Prostate gland (tissue), 2 donors: ENCODE measurements at regions not wholly inside any gene's neighbourhood (a gene's known extent, or its start where the extent isn't known, plus 50 kb on each side); places are given as distances from the start of the nearest gene placed in this dataset.
"Not testable (repeated sequence)": the region's sequence is repeated elsewhere in the genome, so short reads cannot be mapped to it uniquely, and the experiment has no call there.

Experiments
- DNase-seq: peaks from one replicate; pipeline ENCODE4 v3.0.0-alpha.2; 2019; ENCODE audit warnings: low spot score
- H3K27ac ChIP-seq, 2 donors: fragments of 200-600 bp; sonication (generic); 2 replicates each; pipeline ENCODE4 v1.5.1; 2017 to 2019
- H3K27me3 ChIP-seq: fragments of 200-600 bp; sonication (generic); replicated peaks from 2 replicates; pipeline ENCODE4 v1.5.1; 2019; ENCODE audit not compliant: insufficient read depth
- H3K36me3 ChIP-seq, 2 donors: fragments of 200-600 bp; sonication (generic); 1 replicate in 1 of 2; 2 replicates in 1 of 2; pipeline versions ENCODE4 v1.5.1 to v1.8.1; 2017 to 2019
- H3K4me1 ChIP-seq: fragments of 200-600 bp; sonication (generic); replicated peaks from 2 replicates; pipeline ENCODE4 v1.5.1; 2019
- H3K4me3 ChIP-seq, 2 donors: fragments of 200-600 bp; sonication (generic); 2 replicates each; pipeline ENCODE4 v1.5.1; 2017 to 2019
- H3K9me3 ChIP-seq: fragments of 200-600 bp; sonication (generic); 2 replicates; pipeline ENCODE4 v1.5.1; 2017
- CTCF ChIP-seq, 4 experiments: fragments of 200-600 bp in 2 of 4; fragments of 450-650 bp in 2 of 4; sonication (generic) in 2 of 4; IDR thresholded peaks; 1 replicate in 3 of 4; 2 replicates in 1 of 4; pipeline ENCODE4 v1.5.1; 2016 to 2019; ENCODE audit warnings: antibody characterized with exemption in 4 of 4, mild to moderate bottlenecking in 2 of 4, moderate library complexity in 2 of 4
- POLR2A ChIP-seq: fragments of 450-650 bp; IDR thresholded peaks from one replicate; pipeline ENCODE4 v1.6.1; 2016; ENCODE audit warnings: antibody characterized with exemption, mild to moderate bottlenecking
- POLR2AphosphoS5 ChIP-seq: sonication (generic); formaldehyde crosslinking; IDR thresholded peaks from one replicate; pipeline ENCODE4 v1.6.1; 2017; ENCODE audit warnings: antibody characterized with exemption
- WGBS: methylation state at CpG from one replicate; pipeline ENCODE4 v1.1.5; 2018; 5-methylcytosine and 5-hydroxymethylcytosine counted together
- intact Hi-C: fragments of 100-400 bp; cut with DNase I; formaldehyde crosslinking; loops from one replicate; pipeline ENCODE4 v1.14.2; 2022

- no peaks in the 10 kb centered on the region for H3K36me3 ChIP-seq
- 50% methylated on average over 20 of the region's 20 CpGs for WGBS
Measured at GRCh38 chr4:3607690-3608552, 75.7 kb upstream of the LRPAP1 start.

GRCh38 chr4:3606850-3607249 lies 74.6 kb upstream of the LRPAP1 start:
- H3K4me3 ChIP-seq, H3K36me3 ChIP-seq, intact Hi-C loops, H3K27me3 ChIP-seq, H3K9me3 ChIP-seq, DNase-seq, H3K4me1 ChIP-seq, H3K27ac ChIP-seq: not testable (repeated sequence)
- WGBS, result 69% methylated on average over 5 of the region's 5 CpGs

More at GRCh38 chr4:3607690-3608552, 75.7 kb upstream of the LRPAP1 start:
- TF ChIP-seq POLR2AphosphoS5, result no peak
- no peak for TF ChIP-seq CTCF (IDR thresholded peaks at IDR 0.05)
- Histone ChIP-seq H3K27ac (no peak overlapping the region), H3K4me1 (no peaks in the 10 kb centered on the region), H3K9me3 (no peaks in the 10 kb centered on the region), H3K27me3 (no peaks in the 10 kb centered on the region), H3K4me3 (no peak overlapping the region)
- DNase-seq, result no peak
- intact Hi-C loops, result no loop called here

- H3K4me3 ChIP-seq, H3K27ac ChIP-seq, H3K27me3 ChIP-seq, H3K9me3 ChIP-seq, H3K4me1 ChIP-seq, DNase-seq, intact Hi-C loops, H3K36me3 ChIP-seq: not testable (repeated sequence)
- 95% methylated on average over 3 of the region's 3 CpGs for WGBS
Measured at GRCh38 chr4:3606271-3606670, 74.0 kb upstream of the LRPAP1 start.

- Histone ChIP-seq H3K36me3 (no peaks in the 10 kb centered on the region), H3K4me1 (no peaks in the 10 kb centered on the region), H3K4me3 (no peak overlapping the region), H3K27me3 (no peaks in the 10 kb centered on the region), H3K27ac (no peak overlapping the region), H3K9me3 (no peaks in the 10 kb centered on the region)
- intact Hi-C loops, result no loop called here
- no peak for DNase-seq
- TF ChIP-seq CTCF (IDR thresholded peaks at IDR 0.05) (no peak), POLR2A (no peak), POLR2AphosphoS5 (no peak)
- 77% methylated on average over 14 of the region's 14 CpGs for WGBS
Measured at GRCh38 chr4:3605491-3605890, 73.3 kb upstream of the LRPAP1 start.

- DNase-seq, H3K9me3 ChIP-seq, H3K4me3 ChIP-seq, intact Hi-C loops, H3K4me1 ChIP-seq, H3K27me3 ChIP-seq, H3K27ac ChIP-seq, H3K36me3 ChIP-seq: not testable (repeated sequence)
- 72% methylated on average over 11 of the region's 11 CpGs for WGBS
Measured at GRCh38 chr4:3602886-3603645, 70.8 kb upstream of the LRPAP1 start.

GRCh38 chr4:3601992-3602391 lies 69.8 kb upstream of the LRPAP1 start:
- intact Hi-C loops, result no loop called here
- no peak for DNase-seq
- H3K27ac ChIP-seq, result no peak overlapping the region
- H3K36me3 ChIP-seq, result no peaks in the 10 kb centered on the region
- H3K4me3 ChIP-seq, result no peak overlapping the region
- H3K27me3 ChIP-seq, result no peaks in the 10 kb centered on the region
- H3K9me3 ChIP-seq, result no peaks in the 10 kb centered on the region
- 92% methylated on average over 3 of the region's 3 CpGs for WGBS
- TF ChIP-seq POLR2A (no peak), POLR2AphosphoS5 (no peak)
- H3K4me1 ChIP-seq, result no peaks in the 10 kb centered on the region

GRCh38 chr4:3601108-3601690 lies 69.0 kb upstream of the LRPAP1 start:
- H3K4me1 ChIP-seq, H3K9me3 ChIP-seq, H3K36me3 ChIP-seq, DNase-seq, H3K4me3 ChIP-seq, H3K27me3 ChIP-seq, H3K27ac ChIP-seq, intact Hi-C loops: not testable (repeated sequence)
- WGBS, result 87% methylated on average over 11 of the region's 12 CpGs
